ENCODE measurements at regions not wholly inside any gene's neighbourhood (a gene's known extent, or its start where the extent isn't known, plus 50 kb on each side); places are given as distances from the start of the nearest gene placed in this dataset.

GRCh38 chr13:38636761-38637160, 50.1 kb upstream of the FREM2 start:
- no peak for TF ChIP-seq CTCF (IDR thresholded peaks at IDR 0.05)
- TF ChIP-seq RXRA (IDR thresholded peaks at IDR 0.05; ENCODE audit: borderline replicate concordance, low read depth): no peak
- no peak for TF ChIP-seq IRF3 (IDR thresholded peaks at IDR 0.05; ENCODE audit: low read depth, low read length)
- TF ChIP-seq JUND (IDR thresholded peaks at IDR 0.05): no peak
- TF ChIP-seq SIN3A (IDR thresholded peaks at IDR 0.05; ENCODE audit: borderline replicate concordance, low read depth, low read length): no peak
- no peak for TF ChIP-seq YY1 (IDR thresholded peaks at IDR 0.05; ENCODE audit: low read depth)
- no peak for TF ChIP-seq EZH2phosphoT487 (IDR thresholded peaks at IDR 0.05; ENCODE audit: borderline replicate concordance, low read depth)
- TF ChIP-seq EP300 (IDR thresholded peaks at IDR 0.05; ENCODE audit: borderline replicate concordance in 1 of 2, low read depth in 1 of 2, low read length in 1 of 2): no peak
- TF ChIP-seq REST (IDR thresholded peaks at IDR 0.05; ENCODE audit: low read depth, low read length): no peak
- no peak for TF ChIP-seq SMC3 (IDR thresholded peaks at IDR 0.05; ENCODE audit: low read depth, low read length)
- TF ChIP-seq RFX5 (IDR thresholded peaks at IDR 0.05; ENCODE audit: low read length): no peak
- TF ChIP-seq POLR2AphosphoS5 (IDR thresholded peaks at IDR 0.05; ENCODE audit: low read depth, low read length): no peak

All from SK-N-SH (cell line).